Loucy (cell line): ENCODE measurements at regions not wholly inside any gene's neighbourhood (a gene's known extent, or its start where the extent isn't known, plus 50 kb on each side); places are given as distances from the start of the nearest gene placed in this dataset.

Experiments
- EZH2phosphoT487 ChIP-seq: fragments of 200-600 bp; IDR thresholded peaks from 2 replicates; pipeline ENCODE4 v1.6.1; 2018; ENCODE audit warnings: antibody characterized with exemption, mild to moderate bottlenecking, moderate library complexity, borderline replicate concordance
- TF ChIP-seq, protein P1 (sequence below): fragments of 200-600 bp; sonication (generic); conservative IDR thresholded peaks from 2 replicates; pipeline ENCODE4 v1.5.1; 2014; ENCODE audit warnings: mild to moderate bottlenecking, antibody characterized with exemption, low read length

DNA sequence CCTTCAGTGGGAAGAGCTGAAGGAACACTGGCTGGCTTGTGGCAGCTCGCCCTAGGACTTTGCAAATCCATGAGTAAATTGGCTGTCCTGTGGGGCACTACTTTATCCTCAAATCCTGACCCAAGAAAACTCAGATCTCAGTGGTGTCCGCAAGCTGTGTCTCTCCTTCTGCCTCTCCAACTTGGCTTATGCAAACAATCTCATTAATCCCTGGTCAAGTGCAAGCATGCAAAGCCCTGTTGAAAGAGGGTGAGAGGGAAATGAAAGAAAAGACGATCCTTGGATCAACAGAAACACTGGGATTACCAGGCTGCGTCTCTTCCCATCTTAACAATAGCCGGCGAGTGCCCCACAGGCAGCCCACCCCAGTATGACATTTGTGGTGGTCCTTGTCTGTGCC is 901.6 kb downstream of the BCL11B start:
- TF ChIP-seq, protein P1, sequence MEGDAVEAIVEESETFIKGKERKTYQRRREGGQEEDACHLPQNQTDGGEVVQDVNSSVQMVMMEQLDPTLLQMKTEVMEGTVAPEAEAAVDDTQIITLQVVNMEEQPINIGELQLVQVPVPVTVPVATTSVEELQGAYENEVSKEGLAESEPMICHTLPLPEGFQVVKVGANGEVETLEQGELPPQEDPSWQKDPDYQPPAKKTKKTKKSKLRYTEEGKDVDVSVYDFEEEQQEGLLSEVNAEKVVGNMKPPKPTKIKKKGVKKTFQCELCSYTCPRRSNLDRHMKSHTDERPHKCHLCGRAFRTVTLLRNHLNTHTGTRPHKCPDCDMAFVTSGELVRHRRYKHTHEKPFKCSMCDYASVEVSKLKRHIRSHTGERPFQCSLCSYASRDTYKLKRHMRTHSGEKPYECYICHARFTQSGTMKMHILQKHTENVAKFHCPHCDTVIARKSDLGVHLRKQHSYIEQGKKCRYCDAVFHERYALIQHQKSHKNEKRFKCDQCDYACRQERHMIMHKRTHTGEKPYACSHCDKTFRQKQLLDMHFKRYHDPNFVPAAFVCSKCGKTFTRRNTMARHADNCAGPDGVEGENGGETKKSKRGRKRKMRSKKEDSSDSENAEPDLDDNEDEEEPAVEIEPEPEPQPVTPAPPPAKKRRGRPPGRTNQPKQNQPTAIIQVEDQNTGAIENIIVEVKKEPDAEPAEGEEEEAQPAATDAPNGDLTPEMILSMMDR: no peak
- TF ChIP-seq EZH2phosphoT487: no peak
